AG09319 (cell line): ENCODE measurements at regions not wholly inside any gene's neighbourhood (a gene's known extent, or its start where the extent isn't known, plus 50 kb on each side); places are given as distances from the start of the nearest gene placed in this dataset.

Source experiments
- DNase-seq: peaks from one replicate; pipeline ENCODE4 v3.0.0-alpha.2; 2010; ENCODE audit warnings: low read depth; ENCODE audit errors: extremely low read depth
- CTCF ChIP-seq: IDR thresholded peaks from 2 replicates; pipeline ENCODE4 v1.5.1; 2011; ENCODE audit warnings: low read depth, mild to moderate bottlenecking, inconsistent platforms, low read length, moderate library complexity

DNA sequence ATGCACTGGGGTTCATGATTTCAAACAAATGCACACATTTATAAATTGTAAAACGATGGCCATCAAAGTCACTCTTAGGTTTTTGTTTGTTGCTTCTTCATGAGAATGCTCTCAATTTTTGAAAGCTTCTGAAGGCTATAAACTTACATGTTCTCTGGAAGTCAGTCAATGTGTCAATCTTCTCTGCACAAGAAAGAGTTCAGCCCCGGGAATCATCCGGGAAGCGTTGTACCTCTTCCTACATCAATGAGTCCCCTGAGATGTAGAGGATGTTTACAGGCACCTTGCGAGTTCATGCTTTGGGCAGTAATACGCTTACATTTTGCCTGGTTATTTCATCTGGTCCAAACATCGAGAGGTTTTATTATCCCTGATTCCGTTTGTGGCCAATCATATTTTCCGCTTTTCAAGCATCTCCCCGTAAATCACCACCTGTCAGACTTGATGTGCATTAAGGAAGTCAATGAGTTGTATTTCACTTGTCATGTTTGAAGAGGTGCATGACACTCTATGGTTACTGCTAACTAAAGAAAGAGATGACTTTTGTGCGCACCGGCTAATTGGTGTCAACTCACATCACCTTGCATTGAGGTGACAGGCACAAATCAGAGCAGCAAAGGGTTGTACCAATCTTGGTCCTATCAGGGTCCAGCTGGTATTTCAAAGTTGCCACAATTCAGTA lies 750.7 kb downstream of the SORCS3 start:
- TF ChIP-seq CTCF = no peak
- no peak for DNase-seq

DNA sequence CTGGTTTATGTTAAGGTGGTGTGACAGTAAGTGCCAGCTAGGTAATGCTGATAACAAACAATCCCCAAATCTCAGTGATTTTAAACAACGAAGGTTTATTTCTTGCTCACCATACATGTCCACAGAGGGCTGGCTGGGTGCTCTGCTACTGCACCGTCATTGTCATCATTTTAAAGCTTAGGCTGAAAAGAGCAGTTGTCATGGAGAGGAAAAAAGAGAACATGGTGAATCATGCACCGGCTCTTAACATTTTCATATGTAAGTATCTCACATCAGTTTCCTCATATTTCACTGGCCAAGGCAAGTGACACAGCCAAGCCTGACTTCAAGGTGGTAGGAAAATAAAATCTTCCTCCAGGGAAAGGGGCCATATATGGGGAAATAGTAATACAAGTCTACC lies 746.9 kb downstream of the SORCS3 start:
- DNase-seq = no peak
- TF ChIP-seq CTCF = no peak

- DNase-seq = no peak
- no peak for TF ChIP-seq CTCF
These were observed 742.9 kb downstream of the SORCS3 start for GRCh38 chr10:105383978-105384377.

DNA sequence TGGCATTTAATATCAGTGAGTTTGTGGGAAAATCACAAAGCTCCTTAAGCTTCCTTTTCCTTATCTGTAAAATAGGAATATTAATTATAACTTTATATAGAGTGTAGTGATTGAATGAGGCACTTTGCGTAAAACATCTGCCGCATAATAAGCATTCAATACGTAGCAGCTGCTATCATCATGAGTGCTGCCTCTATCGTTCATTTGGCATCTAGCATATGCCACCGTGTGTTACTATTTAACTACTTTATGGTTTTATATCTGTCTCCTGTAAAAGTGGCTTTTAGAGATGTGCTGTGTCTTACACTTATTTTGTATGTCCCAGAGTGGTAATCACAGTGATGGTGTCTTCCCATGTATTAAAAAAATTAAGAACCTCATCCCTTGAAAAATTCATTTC lies 729.6 kb downstream of the SORCS3 start:
- no peak for TF ChIP-seq CTCF

GRCh38 chr10:105359708-105360107 lies 718.6 kb downstream of the SORCS3 start:
- no peak for DNase-seq
- TF ChIP-seq CTCF = no peak

More for the DNA sequence above, 729.6 kb downstream of the SORCS3 start:
- no peak for DNase-seq

DNA sequence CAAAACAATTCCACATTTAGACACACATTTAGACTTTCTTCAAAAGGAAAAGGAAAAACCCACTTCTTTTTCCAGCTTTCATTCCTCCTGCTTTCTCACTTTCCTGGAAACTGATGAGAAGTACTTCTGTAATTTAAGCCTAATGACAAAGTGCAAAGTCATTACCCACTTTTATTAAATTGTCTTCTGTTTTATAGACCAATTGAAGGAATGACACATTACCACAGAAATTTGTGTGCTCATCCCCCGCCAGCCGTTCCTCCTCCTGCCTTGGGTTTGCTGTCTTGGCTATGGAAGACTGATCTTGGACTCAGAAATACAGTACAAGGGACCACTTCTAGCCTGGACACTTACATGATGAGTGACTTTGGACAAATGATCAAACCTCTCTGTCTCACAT lies 717.8 kb downstream of the SORCS3 start:
- no peak for TF ChIP-seq CTCF
- DNase-seq = no peak

DNA sequence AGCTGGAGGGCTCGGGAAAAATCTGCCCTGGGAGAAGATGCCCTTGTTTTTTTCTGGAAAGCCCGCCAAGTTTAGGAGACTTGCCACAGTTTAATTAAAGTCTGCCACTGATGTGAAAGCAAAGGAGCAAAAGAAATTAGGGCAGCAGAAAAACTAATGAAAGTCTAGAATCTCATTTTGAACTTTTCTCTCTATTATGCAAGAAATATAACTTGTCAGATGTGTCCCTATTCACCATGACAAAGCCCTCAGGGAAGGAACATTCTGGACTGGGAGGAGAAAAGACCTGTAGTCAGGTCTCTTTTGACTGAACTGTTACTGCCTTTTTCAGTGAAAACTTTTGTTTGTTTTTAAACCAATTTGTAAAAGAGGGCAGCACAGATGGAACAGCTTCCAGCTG lies 715.5 kb downstream of the SORCS3 start:
- no peak for TF ChIP-seq CTCF

More for the DNA sequence above, 715.5 kb downstream of the SORCS3 start:
- no peak for DNase-seq
